HG03575 (cell line): ENCODE measurements at regions not wholly inside any gene's neighbourhood (a gene's known extent, or its start where the extent isn't known, plus 50 kb on each side); places are given as distances from the start of the nearest gene placed in this dataset.

Experiments
- ATAC-seq: cut with Tn5 transposase; IDR thresholded peaks from one replicate; pipeline ENCODE4 v1.9.1; 2021; ENCODE audit not compliant: unreplicated experiment, insufficient number of reproducible peaks, low FRiP score; ENCODE audit errors: extremely low read depth

DNA sequence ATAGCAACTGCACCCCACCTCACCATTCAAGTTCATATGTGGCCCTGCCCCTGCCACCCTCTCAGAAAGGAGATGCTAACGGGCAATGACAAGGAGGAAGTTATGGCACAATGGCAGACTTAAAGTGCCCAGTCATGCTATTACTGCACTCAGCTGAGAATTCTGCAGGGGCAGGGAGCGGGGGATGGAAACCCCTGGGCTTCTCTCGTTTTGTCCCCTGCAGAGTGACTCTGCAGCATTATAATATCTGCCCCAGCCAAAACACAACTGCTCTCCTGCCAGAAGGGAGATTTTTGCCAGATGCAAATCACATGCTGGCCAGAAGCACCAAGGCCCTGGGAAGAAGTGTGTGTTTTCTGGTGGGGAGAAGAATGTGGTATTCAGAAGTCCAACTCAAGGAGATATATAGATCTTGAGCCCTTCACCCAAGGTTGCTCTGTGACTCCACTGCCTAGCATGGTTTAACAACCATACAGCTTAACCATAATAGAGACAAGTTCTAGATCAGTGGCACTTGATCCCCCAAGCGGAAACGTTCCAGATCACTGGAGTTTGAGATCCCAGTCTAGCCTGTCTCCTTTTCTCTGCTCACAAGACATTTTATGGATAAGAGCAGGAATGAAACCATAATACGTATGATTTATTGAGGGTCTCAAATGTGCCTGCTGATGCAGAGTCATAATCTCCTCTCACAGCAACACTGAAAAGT is 207.0 kb upstream of the MAP3K1 start:
- ATAC-seq: no peak

DNA sequence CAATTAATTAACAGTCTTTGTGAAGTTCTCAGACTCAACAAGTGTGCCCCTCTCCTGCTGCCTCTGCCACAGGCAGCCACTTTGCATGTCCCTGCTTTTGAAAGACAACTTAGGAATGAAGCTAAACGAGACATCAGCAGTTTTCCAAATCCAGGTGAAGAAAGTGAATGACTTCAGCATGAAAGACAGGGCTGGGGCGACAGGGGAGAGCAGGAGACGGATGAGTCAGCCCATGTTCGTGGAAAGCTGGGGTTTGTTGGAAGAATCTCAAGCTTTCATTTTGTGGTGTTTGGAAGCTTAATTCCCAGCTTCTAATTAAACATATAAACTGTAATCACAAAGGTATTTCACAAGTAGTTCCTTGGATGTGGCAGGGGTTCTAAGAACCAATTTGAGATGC is 207.8 kb upstream of the MAP3K1 start:
- no peak for ATAC-seq

DNA sequence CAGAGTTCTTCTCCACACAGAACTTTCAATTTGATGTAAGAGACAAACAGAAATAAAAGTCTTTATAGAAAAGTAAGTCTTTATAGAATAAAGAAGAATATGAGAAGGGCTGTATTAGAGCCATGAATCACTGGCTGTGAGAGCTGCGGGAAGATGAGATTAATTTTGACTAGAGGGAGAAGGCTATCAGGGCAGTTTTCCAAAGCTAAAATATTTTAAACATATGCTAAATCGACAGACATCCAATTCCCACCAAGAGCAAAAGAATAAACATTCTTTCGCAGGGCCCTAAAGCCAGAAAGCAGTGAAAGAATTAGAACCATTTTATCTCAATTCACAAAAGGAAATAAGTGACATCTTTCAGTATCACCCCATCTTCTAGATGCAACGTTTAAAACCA is 208.3 kb upstream of the MAP3K1 start:
- ATAC-seq: no peak

DNA sequence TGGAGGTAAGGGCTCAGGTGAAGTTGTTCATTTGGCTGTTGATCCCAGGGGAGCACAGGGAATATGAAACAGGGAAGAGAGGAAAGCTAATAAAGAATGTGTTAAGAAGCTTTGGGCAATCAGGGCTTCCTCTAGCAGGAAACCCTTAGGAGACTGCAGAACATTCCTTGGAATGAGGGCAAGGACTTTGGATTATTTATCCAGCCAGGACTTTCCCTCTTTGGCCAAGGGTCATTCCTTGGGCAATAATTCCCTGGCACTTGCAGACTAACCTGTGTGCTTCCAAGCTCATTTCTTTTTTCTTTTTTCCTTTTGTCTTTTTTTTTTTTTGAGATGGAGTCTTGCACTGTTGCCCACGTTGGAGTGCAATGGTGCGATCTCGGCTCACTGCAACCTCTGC is 209.2 kb upstream of the MAP3K1 start:
- no peak for ATAC-seq

DNA sequence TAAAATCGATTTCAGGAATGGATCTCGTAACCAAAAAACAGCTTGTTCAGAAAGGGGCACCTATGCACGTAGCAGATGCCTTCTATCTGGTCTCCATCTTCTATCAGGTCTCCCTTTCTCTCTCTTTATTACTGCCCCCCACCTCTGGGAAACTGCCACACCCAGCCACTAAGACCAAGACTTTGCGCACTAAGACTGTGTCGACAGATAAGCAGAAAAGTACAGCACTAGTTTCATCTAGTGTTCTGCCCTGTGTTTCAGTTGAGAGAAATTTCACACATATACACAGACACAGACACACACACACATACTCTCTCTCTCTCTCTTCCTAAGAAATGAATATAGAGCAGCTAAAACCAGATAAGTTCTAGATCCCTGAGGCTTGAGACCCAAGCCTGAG is 210.1 kb upstream of the MAP3K1 start:
- ATAC-seq: no peak

DNA sequence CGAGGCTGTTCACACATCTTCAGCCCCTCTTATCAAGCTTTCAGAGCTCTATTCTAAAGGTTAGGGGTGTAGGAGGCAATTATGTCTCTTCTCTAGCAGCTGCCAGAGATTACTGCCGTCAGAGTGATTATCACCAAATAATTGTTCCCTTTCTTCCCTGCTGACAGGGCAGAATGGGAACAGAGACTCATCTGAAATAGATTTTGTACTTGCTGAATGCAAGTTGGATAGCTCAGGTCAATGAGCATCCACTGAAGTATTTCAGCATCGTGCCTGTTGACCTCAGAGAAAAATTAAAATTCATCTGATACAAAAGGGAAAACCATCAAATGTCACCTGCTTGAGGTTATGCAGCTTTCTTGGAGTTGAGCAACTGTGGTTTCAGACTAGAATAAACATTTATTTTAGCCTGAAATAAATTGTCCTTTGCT is 213.7 kb upstream of the MAP3K1 start:
- ATAC-seq: no peak

DNA sequence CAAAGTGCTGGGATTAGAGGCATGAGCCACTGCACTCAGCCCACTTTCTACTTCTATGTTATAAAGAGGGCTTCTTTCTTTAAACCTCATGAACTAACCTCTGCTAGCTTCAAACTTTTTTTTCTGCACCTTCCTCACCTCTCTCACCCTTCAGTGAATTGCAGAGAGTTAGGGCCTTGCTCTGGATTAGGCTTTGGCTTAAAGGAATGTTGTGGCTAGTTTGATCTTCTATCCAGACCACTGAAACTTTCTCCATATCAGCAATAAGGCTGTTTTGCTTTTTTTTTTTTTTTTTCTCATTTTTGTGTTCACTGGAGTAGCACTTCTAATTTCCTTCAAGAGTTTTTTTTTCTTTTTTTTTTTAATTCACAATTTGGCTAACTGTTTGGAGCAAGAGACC is 216.4 kb upstream of the MAP3K1 start:
- no peak for ATAC-seq

DNA sequence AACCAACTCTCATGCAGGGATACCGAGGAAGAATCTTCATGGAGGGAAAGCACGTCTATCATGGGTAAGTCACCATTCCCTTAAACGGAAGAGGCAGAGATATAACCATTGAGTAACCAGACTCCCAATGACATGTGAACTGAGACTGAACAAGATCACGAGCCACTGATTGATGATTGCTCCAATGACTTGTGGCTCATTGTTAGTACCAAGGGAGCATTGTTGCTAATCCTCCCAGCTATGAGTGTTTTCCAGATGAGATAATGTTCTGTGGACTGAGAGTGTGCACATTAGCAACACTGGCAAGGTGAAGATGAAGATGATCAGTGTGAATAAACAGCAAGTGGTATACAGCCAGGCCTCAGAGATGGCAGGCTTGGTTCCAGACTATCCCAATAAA is 219.2 kb upstream of the MAP3K1 start:
- no peak for ATAC-seq

DNA sequence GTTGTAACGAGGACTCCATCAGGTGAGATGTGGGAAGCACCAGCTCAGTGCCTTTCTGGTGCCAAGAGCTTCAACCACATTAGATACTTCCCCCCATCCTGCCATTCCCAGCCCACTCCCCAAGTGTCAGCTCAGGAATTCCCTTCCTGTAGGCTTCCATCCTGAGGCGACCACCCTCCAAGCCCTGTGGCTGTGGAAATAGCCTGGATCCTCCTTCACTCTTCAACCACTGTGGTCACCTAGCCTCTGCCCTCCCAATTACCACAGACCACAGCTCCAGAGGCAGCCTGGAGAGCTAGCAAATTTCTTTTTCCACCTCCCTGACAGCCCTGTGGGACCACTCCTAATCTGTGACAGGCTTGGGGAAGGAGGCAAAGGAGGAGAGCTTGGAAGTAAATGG is 219.8 kb upstream of the MAP3K1 start:
- no peak for ATAC-seq

DNA sequence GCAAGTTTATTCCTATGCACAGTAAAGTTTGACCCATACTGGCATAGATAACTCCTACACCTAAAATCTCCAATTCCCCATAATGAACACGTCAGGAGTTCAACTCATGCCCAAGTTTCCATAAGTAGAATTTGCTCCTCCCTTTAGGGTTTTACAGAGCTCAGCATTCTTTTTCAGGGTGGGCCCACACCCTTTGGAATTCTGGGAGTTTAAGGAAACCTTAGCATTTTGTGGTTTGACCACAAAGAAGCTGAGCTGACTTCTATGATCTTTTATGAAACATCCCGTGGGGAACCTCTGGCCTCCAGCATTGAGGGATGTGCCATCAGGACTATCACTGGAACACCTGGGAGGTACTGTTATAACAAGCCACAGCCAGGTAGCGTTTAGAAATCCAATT is 220.6 kb upstream of the MAP3K1 start:
- ATAC-seq: no peak

DNA sequence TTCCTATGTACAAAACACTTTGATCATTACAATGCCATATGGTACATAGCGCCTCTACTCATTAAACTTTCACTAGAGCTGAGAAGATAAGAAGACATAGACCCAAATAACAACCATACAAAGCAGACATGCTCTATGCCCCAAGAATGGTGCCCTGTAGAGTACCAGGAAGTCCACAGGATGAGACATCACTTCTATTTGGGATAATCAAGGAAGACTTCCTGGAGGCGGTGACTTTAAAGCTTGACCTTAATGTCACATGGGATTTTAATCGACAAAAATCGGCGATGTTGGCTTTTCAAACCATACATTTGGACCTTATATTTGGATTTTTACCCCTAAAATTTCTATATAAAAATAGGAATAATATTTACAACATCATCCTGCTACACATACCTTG is 224.3 kb upstream of the MAP3K1 start:
- ATAC-seq: no peak

DNA sequence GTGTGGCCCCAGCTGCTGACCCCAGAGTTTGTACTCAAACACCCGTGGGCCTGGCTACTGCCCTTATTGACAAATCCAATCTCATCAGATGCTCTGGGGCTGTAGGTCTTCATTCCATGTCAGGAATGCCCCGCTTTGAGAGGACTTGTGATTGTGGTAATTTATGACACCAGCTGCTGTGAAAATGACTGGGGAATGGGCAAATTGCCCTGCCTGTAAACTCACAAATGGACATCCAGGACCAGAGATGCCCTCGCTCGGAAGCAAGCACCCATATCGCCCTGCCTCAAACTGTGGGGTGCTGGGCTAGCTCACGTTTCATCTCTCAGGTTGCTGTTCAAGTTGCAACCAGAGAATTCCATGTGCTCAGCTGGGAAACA is 225.9 kb upstream of the MAP3K1 start:
- ATAC-seq: no peak

DNA sequence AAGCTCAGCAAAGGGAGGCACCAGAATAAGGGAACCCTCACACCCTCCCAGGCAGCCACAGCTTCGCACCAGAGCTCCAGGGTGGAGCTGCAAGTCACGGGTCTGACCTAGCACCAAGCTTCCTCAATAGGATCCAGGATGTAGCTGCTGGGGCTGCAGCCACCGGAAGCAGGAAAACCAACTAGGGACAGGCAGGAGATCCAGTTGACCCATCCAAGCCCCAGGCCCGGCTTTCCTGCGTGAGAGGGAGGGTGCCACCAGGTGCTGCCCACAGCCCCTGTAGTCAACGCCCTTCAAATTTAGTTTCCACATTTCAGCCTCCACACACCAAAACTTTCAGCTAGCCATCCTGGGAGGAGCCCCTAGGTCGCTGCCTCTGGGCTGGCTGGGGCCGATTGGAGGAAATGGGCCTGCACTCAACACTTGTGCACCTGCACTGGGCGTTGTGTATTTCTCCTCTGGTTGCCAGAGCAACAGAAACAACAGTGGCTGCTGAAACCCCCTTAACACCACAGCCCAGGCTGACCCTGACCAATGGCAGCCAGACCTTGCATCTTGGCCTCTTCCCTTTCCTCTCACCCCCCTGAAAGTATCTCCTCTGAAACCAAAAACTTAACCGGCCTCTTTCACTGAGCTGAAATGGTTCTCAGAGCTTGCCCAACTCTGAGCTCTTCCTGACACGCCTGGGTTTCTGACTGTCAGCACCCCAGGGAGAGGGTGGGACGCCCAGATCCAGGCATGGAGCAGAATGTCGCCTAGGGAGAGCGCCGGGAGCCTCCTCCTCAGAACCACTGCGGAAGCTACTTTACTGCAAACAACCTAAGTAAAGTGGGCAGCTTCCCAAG is 226.5 kb upstream of the MAP3K1 start:
- peak; percentile 97 for ATAC-seq

DNA sequence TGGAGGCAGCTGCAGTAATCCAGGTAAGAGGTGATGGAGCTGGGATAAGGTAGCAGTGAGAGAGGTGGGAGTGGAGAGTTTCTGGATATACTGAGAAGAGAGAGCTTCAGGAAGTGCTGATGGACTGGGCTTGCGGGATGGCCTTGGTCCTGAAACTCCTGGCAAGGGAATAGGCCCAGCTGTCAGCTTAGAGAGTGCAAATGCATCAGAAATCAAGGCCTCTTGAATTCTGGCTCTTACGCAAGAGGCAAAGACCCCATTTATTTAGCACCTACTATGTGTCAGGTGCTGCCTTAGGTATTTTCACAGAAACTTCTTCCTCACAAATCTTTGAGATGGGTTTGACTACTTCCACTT is 227.2 kb upstream of the MAP3K1 start:
- no peak for ATAC-seq

DNA sequence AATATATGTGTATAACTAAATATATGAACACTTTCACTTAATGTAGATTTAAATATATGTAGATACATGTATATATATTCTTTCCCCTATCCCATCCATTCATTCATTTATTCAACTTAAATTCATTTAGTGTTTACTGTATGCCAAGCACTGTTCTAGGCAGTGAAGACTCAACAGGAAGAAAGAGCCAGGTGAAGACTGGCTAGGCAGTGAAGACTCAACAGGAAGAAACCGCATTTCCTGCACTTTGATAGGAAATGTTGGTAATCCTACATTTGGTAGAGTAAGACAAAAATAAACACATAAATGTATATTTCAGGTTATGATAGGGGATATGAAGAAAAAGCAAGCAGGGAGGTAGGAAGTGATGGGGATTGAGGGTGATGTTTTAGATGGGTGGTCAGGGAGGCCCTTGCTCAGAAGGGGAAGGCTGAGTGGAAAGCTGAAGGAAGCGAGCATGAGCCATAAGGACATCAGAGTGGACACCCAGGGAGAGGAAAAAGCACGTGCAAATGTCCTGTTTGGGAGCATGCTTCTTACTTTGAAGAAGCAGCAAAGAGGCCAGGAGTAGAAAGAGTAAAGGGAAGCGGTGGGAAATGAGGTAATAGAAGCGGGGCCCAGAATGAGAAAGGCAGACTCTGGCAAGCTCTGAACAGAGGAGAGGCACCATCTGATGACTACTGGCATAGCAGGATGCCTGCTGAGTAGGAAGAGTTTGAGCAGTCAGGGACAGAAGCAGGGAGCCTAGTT is 227.8 kb upstream of the MAP3K1 start:
- no peak for ATAC-seq

DNA sequence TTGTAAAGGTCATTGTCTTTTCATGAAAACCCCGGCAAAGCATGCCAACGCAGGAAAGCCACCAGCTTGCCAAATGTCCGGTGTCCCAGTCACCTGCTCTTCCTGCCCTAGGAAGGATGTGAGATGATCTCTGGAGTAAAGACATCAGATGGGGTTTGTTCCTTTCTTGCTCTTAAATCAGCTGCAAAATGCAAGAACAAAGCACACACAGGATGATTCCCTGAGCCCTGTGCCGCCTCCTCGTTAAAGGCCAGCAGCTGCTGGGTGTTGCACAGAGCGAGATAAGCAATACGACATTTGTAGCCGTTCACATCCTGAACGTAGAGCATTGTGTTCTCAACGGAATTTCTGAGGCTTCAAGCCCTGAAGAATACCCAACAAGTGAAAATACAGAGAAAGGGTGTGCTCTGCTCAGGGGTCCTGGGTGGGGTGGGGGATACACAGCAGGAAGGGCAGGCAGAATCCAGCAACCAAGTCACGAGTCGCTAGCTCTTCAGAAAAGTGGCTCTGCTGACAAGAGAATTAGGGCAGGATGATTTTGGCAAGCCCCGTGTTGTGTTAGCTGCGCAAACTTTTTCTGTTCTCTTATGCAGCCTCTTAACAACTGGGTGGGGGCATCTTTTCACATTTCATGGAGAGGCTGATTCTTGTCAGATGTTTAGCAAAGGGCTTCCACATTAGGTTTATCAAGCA is 229.2 kb upstream of the MAP3K1 start:
- ATAC-seq: no peak

DNA sequence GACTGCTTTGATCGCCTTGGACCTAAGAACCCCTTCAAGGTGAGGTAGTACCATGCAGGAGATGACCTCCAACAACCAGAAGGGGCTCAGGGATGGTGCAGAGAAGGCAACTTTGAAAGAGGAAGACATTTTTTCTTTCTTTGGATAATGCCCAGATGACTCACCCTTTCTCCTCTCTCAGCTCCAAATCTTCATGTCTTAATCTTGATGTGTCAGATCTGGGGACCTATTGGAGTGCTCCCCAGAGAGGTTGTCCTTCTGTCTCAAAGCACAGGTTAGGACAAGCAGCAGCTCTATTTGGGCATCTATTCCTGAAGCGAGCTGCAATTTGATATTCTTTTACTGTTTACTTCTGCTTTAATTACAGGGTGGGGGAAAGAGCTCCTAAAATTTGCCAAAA is 229.9 kb upstream of the MAP3K1 start:
- ATAC-seq: no peak

DNA sequence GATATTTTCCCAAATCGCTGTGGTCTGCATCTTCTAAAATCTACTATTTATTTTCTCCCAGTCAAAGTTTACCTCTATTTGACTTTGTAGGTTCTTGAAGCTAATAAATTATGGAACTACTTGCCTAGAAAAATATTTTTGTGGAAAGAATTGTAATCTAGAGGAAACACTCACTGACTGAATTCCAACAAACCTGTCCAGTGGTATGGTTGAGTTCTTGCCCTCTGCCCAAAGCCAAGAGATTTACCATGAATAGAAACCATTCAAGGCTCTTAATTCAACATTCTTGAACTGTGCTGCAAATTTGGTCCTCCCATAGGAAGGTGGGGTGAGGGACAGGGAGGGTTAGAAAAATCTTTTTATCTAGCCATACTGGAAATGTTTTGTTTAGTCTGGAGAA is 233.9 kb upstream of the MAP3K1 start:
- ATAC-seq: no peak

DNA sequence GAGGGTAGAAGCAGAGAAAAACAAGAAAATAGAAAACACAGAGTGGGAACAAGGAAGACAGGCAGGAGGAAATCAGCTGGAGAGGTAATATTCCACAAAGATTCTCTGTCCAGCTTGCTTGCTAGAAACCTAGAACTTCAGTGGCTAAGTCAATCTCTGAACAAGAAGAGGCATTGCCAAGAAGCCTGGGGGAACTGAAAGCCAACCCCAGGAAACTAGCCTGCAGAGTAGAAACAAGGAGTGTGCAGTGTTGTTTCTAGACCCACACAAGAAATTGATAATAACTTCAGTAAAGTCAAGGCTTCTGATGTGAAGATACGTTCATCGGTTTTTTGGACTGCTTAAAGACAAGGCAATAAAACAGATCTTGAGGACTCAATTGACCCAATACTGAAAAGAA is 234.5 kb upstream of the MAP3K1 start:
- no peak for ATAC-seq

DNA sequence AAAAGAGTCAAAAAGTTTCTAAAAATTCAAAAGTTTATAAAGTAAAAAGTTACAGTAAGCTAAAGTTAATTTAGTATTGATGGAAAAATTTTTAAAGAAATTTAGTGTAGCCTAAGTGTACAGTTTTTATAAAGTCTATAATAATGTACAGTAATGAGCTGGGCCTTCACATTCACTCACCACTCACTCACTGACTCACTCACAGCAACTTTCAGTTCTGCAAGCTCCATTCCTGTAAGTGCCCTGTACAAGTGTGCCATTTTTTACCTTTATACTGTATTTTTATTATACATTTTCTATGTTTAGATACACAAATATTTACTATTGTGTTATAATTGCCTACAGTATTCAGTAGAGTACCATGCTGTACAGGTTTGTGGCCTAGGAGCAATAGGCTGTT is 239.5 kb upstream of the MAP3K1 start:
- ATAC-seq: no peak
